Right lobe of liver (tissue), 6 donors: ENCODE measurements at regions not wholly inside any gene's neighbourhood (a gene's known extent, or its start where the extent isn't known, plus 50 kb on each side); places are given as distances from the start of the nearest gene placed in this dataset.

ENCODE experiments used
- ATAC-seq, 4 donors: fragments of 200-7000 bp; cut with Tn5 transposase; one replicate each; pipeline ENCODE4 v1.9.1; 2020; ENCODE audit warnings: mild to moderate bottlenecking in 4 of 4, moderate library complexity in 4 of 4
- DNase-seq, 3 donors: peaks; one replicate each; pipeline ENCODE4 v3.0.0-alpha.2; 2020
- H3K27ac ChIP-seq, 3 donors: fragments of 200-600 bp; one replicate each; pipeline ENCODE4 v1.8.0; 2022
- H3K27me3 ChIP-seq, 2 donors: fragments of 200-600 bp; one replicate each; pipeline ENCODE4 v1.8.0; 2022
- H3K36me3 ChIP-seq, 4 donors: fragments of 200-600 bp; sonication (generic) in 1 of 4; one replicate each; pipeline versions ENCODE4 v1.5.1 to v1.8.0; 2017 to 2022; ENCODE audit warnings: control low read depth in 1 of 4
- H3K4me1 ChIP-seq, 4 donors: fragments of 200-600 bp; sonication (generic) in 1 of 4; one replicate each; pipeline versions ENCODE4 v1.5.1 to v1.8.0; 2017 to 2022; ENCODE audit warnings: control low read depth in 1 of 4
- H3K4me3 ChIP-seq, 3 donors: fragments of 200-600 bp; one replicate each; pipeline ENCODE4 v1.8.0; 2022
- H3K9me3 ChIP-seq, 4 donors: fragments of 200-600 bp; sonication (generic) in 1 of 4; one replicate each; pipeline versions ENCODE4 v1.5.1 to v1.8.0; 2017 to 2022; ENCODE audit warnings: control low read depth in 1 of 4
- CTCF ChIP-seq, 4 donors: fragments of 200-600 bp in 3 of 4; fragments of 450-650 bp in 1 of 4; IDR thresholded peaks; one replicate each; pipeline versions ENCODE4 v1.5.1 to v1.8.0; 2016 to 2022; ENCODE audit warnings: antibody characterized with exemption in 4 of 4, mild to moderate bottlenecking in 2 of 4
- POLR2A ChIP-seq: fragments of 450-650 bp; IDR thresholded peaks from one replicate; pipeline ENCODE4 v1.6.1; 2017; ENCODE audit warnings: antibody characterized with exemption, mild to moderate bottlenecking
- WGBS: methylation state at CpG from one replicate; pipeline ENCODE4 v1.1.6; 2018; ENCODE audit warnings: low coverage, low lambda C conversion rate; ENCODE audit not compliant: insufficient coverage; ENCODE audit errors: missing lambda C conversion rate; 5-methylcytosine and 5-hydroxymethylcytosine counted together
- intact Hi-C, 2 donors: fragments of 100-400 bp; cut with DNase I; formaldehyde crosslinking; loops; one replicate each; pipeline versions ENCODE4 v1.11.2 to v1.14.1; 2022
- microRNA-seq, 2 donors: library from miRNA; unstranded; fragments of <30 nt; microRNA quantifications; one replicate each; pipeline ENCODE4, GENCODE V29; 2019 to 2020
- small RNA-seq, 2 experiments: library from RNA; depleted of rRNA; stranded (forward); fragments of <200 nt; gene quantifications; one replicate each; pipeline ENCODE3, GENCODE V24; 2016
- donor health status: DM: no; HTN: yes; CAD: no.
- donor health status: DM: no; HTN: no; CAD: no.
- donor health status: DM: no; HTN: no; CAD: no.
- donor health status: DM: no; HTN: yes; CAD: no.
- donor health status: DM: no; HTN: yes; CAD: no.

DNA sequence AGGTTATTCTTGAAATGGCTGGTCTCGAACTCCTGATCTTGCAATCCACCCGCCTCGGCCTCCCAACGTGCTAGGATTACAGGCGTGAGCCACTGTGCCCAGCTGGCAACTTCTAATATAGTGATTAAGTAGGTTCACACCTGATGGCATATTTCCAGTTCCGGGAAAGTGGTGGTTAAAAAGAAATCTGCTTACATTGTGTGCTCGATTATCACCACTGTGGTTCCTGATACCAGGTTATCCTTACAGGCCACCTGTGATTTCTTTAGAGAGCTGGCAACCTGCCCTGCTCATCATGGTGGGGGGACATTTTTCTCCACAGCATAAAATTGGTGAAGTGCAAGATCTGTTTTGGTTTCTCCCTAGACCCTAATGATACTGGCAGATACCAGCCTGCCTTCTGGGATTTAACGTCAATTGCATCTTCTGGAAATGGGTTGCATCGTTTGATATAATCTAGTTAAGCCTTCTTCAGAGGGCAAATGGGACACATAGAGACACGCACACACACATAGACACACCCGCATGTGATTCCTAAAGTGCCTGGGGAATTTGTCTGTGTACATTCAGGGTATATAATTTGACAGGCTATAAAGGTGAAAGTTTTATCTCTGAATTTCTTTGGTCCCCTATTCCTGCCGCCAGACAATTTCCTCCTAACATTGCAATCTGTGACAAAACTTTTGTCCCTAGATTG lies 49.7 kb upstream of the CITED2 start:
- no peaks in the 10 kb centered on the region for H3K27me3 ChIP-seq
- no peak overlapping the region for H3K4me3 ChIP-seq
- DNase-seq = no peak
- intact Hi-C loops = no loop called here
- no peak overlapping the region for H3K27ac ChIP-seq
- 91% methylated on average over 8 of the region's 12 CpGs for WGBS
- H3K36me3 ChIP-seq = no peaks in the 10 kb centered on the region
- H3K4me1 ChIP-seq = no peaks in the 10 kb centered on the region
- no peaks in the 10 kb centered on the region for H3K9me3 ChIP-seq
- ATAC-seq = no peak
- no peak for TF ChIP-seq CTCF (IDR thresholded peaks at IDR 0.05)
- no peak for TF ChIP-seq POLR2A

Small RNA genes lying in the stretch of these regions (microRNA-seq; reads per million reads assigned to microRNA genes)
- gene MIR3668 = 0 reads per million in 2 donors
- gene MIR4465 = 0 reads per million in 2 donors

Small RNA genes lying in the stretch of these regions (small RNA-seq; reads per million reads assigned to genes)
- gene AL357080.1 (0 reads per million in 2 experiments), gene MIR3668 (0 reads per million in 2 experiments), gene MIR4465 (0 reads per million in 2 experiments), gene RN7SKP106 (0 to 0.10 reads per million in 2 experiments), gene RNA5SP220 (0 reads per million in 2 experiments)
